HCT116 (cell line): ENCODE measurements at regions not wholly inside any gene's neighbourhood (a gene's known extent, or its start where the extent isn't known, plus 50 kb on each side); places are given as distances from the start of the nearest gene placed in this dataset.

ENCODE experiments used
- ATAC-seq: fragments of 200-7000 bp; cut with Tn5 transposase; 2 replicates; pipeline ENCODE4 v1.9.1; 2020; ENCODE audit warnings: mild to moderate bottlenecking, moderate library complexity
- BruUV-seq: library from RNA; stranded (reverse); fragments of 400-500 nt; replicated peaks from 2 replicates; lab custom pipeline; 2021; lab: Mats Ljungman, UMichigan
- CTCF ChIA-PET: fragments of 300-600 bp; sonication (Branson Sonifier 250); formaldehyde crosslinking; loops from one replicate; lab custom pipeline; 2021; ENCODE audit warnings: antibody characterized with exemption; lab: Charles Lee
- POLR2A ChIA-PET: fragments of 300-600, 350-600 bp; sonication (Branson Sonifier 250); formaldehyde crosslinking; loops from one replicate; lab custom pipeline; 2021; ENCODE audit warnings: antibody characterized with exemption; lab: Charles Lee
- RAD21 ChIA-PET, 2 experiments: fragments of 300-600 bp; sonication (Branson Sonifier 250); formaldehyde crosslinking; loops; one replicate each; lab custom pipeline; 2023; ENCODE audit warnings: low total read pairs in 2 of 2; ENCODE audit not compliant: uncharacterized antibody in 2 of 2, unreplicated experiment in 2 of 2, low non-redundant PET in 1 of 2; lab: Charles Lee
- DNase-seq: peaks from one replicate; pipeline ENCODE4 v3.0.0-alpha.2; 2010; ENCODE audit warnings: low read depth, low spot score
- H2AFZ ChIP-seq: fragments of 200-600 bp; shearing (Covaris generic), sonication (generic); 2 replicates; pipeline ENCODE4 v1.6.1; 2017; ENCODE audit warnings: low read depth, mixed run types, mixed read lengths, antibody characterized with exemption, low read length; ENCODE audit not compliant: poor library complexity, severe bottlenecking
- H3K27ac ChIP-seq: 2 replicates; pipeline ENCODE4 v1.5.1; 2012; ENCODE audit warnings: low read depth, low read length
- H3K27me3 ChIP-seq: fragments of 200-600 bp; sonication (generic); 2 replicates; pipeline ENCODE4 v1.6.1; 2016; ENCODE audit warnings: mixed run types, low read length, mixed read lengths; ENCODE audit not compliant: insufficient read depth
- H3K36me3 ChIP-seq, 2 experiments: fragments of 200-500 bp in 1 of 2; fragments of 200-600 bp in 1 of 2; sonication (Bioruptor generic) in 1 of 2; sonication (generic) in 1 of 2; 2 replicates each; pipeline versions ENCODE4 v1.5.1 to v1.6.1; 2014 to 2016; ENCODE audit warnings: low read length in 2 of 2, inconsistent platforms in 1 of 2, mixed read lengths in 1 of 2, mixed run types in 1 of 2; ENCODE audit not compliant: insufficient read depth in 2 of 2, control insufficient read depth in 1 of 2
- H3K4me1 ChIP-seq, 2 experiments: fragments of 200-600 bp in 1 of 2; sonication (generic) in 1 of 2; 2 replicates each; pipeline versions ENCODE4 v1.5.1 to v1.6.1; 2012 to 2017; ENCODE audit warnings: low read length in 2 of 2, inconsistent platforms in 1 of 2, mild to moderate bottlenecking in 1 of 2, mixed read lengths in 1 of 2, mixed run types in 1 of 2, moderate library complexity in 1 of 2; ENCODE audit not compliant: insufficient read depth in 2 of 2, control insufficient read depth in 1 of 2
- H3K4me2 ChIP-seq: fragments of 200-600 bp; sonication (generic); 2 replicates; pipeline ENCODE4 v1.6.1; 2017; ENCODE audit warnings: mixed run types, low read length, mixed read lengths
- H3K4me3 ChIP-seq, 2 experiments: fragments of 200-600 bp in 1 of 2; sonication (generic) in 1 of 2; replicated peaks in 1 of 2; 2 replicates each; pipeline ENCODE4 v1.5.1; 2011 to 2016; ENCODE audit warnings: low read length in 2 of 2, control low read depth in 1 of 2, low read depth in 1 of 2, mild to moderate bottlenecking in 1 of 2, mixed read lengths in 1 of 2, mixed run types in 1 of 2
- H3K79me2 ChIP-seq: fragments of 200-600 bp; sonication (generic); 2 replicates; pipeline ENCODE4 v1.6.1; 2017; ENCODE audit warnings: mild to moderate bottlenecking, mixed run types, low read length, moderate library complexity, mixed read lengths; ENCODE audit not compliant: insufficient read depth
- H3K9ac ChIP-seq: fragments of 200-600 bp; sonication (generic); 2 replicates; pipeline ENCODE4 v1.6.1; 2016; ENCODE audit warnings: low read length, mixed read lengths
- H3K9me2 ChIP-seq: fragments of 200-600 bp; sonication (generic), shearing (Covaris generic); 2 replicates; pipeline ENCODE4 v1.6.1; 2017; ENCODE audit warnings: mixed run types, mild to moderate bottlenecking, moderate library complexity; ENCODE audit not compliant: insufficient read depth
- H3K9me3 ChIP-seq, 2 experiments: fragments of 200-500 bp in 1 of 2; fragments of 200-600 bp in 1 of 2; sonication (Bioruptor generic) in 1 of 2; sonication (generic) in 1 of 2; 2 replicates each; pipeline ENCODE4 v1.6.1; 2014 to 2017; ENCODE audit warnings: low read length in 2 of 2, mixed read lengths in 2 of 2, inconsistent platforms in 1 of 2, low read depth in 1 of 2, mild to moderate bottlenecking in 1 of 2, mixed run types in 1 of 2, moderate library complexity in 1 of 2; ENCODE audit not compliant: control insufficient read depth in 1 of 2, insufficient read depth in 1 of 2
- H4K20me1 ChIP-seq: fragments of 200-600 bp; sonication (generic), shearing (Covaris generic); 2 replicates; pipeline ENCODE4 v1.6.1; 2017; ENCODE audit warnings: mixed run types, mild to moderate bottlenecking, moderate library complexity; ENCODE audit not compliant: insufficient read depth
- CBX3 ChIP-seq: IDR thresholded peaks from 2 replicates; pipeline ENCODE4 v1.6.1; 2012; ENCODE audit warnings: low read depth
- EZH2 ChIP-seq: fragments of 200-600 bp; sonication (generic); IDR thresholded peaks from 2 replicates; pipeline ENCODE4 v1.6.1; 2017; ENCODE audit warnings: antibody characterized with exemption, mixed run types
- RAD21 ChIP-seq: IDR thresholded peaks from 2 replicates; pipeline ENCODE4 v1.6.1; 2012; ENCODE audit warnings: low read depth, mild to moderate bottlenecking
- intact Hi-C: fragments of 100-400 bp; cut with micrococcal nuclease; formaldehyde crosslinking; loops from 2 replicates; pipeline ENCODE4 v1.10.0; 2022

DNA sequence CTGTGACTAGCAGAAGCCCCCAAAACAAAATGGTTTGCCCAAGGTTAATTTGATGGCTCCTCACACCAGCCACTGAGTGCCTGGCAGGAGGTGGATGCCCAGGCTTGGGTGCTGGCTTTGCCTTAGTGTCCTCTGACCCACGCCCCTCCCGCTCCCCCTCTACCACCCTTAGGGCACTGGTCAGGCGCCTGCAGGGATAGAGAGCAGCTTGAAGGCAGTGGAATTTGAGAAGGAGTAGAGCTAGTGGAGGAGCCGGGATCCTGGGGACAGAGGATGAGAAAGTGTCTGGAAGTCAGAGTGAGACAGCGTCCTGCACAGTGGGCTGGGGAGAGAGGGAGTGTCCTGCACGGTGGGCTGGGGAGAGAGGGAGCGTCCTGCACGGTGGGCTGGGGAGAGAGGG is 139.4 kb downstream of the DNAJB6 start:
- DNase-seq (no peak), ATAC-seq (no peak)
- H3K27me3 ChIP-seq, result no peaks in the 10 kb centered on the region
- H4K20me1 ChIP-seq, result no peaks in the 10 kb centered on the region
- BruUV-seq, result no TSS peak
- H3K36me3 ChIP-seq, result no peaks in the 10 kb centered on the region
- RAD21 ChIA-PET, result no interaction called here
- no peaks in the 10 kb centered on the region for H3K79me2 ChIP-seq
- H3K9me2 ChIP-seq, result no peaks in the 10 kb centered on the region
- POLR2A ChIA-PET, result no interaction called here
- no peak for TF ChIP-seq EZH2
- no peak for TF ChIP-seq CBX3
- H3K4me1 ChIP-seq, result no peaks in the 10 kb centered on the region; a peak in 1 of 4 replicates
- H2AFZ ChIP-seq, result no peak overlapping the region
- no peak overlapping the region for H3K27ac ChIP-seq
- no peak overlapping the region for H3K4me2 ChIP-seq
- H3K9ac ChIP-seq, result no peak overlapping the region
- CTCF ChIA-PET, result no interaction called here
- H3K9me3 ChIP-seq, result peaks cover 4 to 16% of the 10 kb centered on the region in 2 experiments; a peak in 2 of 4 replicates
- H3K4me3 ChIP-seq, result no peak overlapping the region
- intact Hi-C loops, result no loop called here

DNA sequence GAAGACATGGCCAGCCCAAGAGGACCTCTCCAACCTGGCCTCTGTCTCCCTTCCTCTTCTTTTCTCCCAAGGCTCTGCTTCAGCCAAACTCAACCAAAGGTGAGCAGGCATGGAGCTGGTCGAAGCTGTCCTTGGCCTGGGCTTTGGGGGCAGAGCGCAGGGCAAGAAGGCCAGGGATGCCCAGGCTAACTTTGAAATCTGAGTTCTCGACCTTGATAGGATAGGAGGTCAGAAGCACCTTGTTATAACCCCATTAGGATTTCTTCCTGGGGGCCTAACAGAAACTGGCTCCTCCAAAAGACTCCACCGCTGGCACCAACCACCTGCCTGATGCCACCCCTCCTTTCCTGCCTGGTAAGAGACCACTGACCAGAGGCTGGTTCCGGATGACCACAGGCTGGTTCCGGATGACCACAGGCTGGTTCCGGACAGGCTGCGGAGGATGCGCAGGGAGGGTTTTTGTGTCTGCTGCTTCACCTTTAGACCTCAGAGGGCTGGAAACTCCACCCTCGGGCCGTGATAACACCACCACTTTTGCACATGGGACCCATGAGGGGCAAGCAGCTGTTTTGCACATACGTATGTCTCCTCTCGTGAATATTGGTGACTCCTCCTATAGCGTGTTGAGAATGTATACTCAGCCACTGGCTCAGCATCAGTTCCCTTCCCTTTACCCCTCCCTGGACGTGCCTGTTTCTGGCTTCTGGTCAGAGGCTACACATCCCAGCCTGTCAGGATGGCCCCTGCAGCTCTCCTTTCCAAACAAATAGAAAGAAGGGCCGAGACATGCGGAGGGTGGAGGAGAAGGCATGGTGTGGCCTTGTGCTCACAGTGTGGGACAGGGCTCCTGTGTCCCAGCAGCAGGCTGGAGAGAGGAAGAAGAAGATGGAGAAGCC is 140.1 kb downstream of the DNAJB6 start:
- ChIA-PET RAD21 (no interaction called here), CTCF (no interaction called here), POLR2A (no interaction called here)
- Histone ChIP-seq H3K27me3 (no peaks in the 10 kb centered on the region), H3K27ac (no peak overlapping the region), H3K9me3 (peaks cover 4 to 17% of the 10 kb centered on the region in 2 experiments; a peak in 2 of 4 replicates), H3K4me1 (no peaks in the 10 kb centered on the region; a peak in 1 of 4 replicates), H3K36me3 (no peaks in the 10 kb centered on the region), H3K4me2 (no peak overlapping the region), H3K4me3 (no peak overlapping the region), H3K79me2 (no peaks in the 10 kb centered on the region), H3K9ac (no peak overlapping the region), H3K9me2 (no peaks in the 10 kb centered on the region), H4K20me1 (no peaks in the 10 kb centered on the region), H2AFZ (no peak overlapping the region)
- ATAC-seq (no peak), DNase-seq (no peak)
- no peak for TF ChIP-seq RAD21
- intact Hi-C loops, result no loop called here
- no TSS peak for BruUV-seq
